IPS-18a (cell line): ENCODE measurements at regions not wholly inside any gene's neighbourhood (a gene's known extent, or its start where the extent isn't known, plus 50 kb on each side); places are given as distances from the start of the nearest gene placed in this dataset.
"Not testable (repeated sequence)": the region's sequence is repeated elsewhere in the genome, so short reads cannot be mapped to it uniquely, and the experiment has no call there.

Experiments
- H3K27ac ChIP-seq: one replicate; pipeline ENCODE4 v1.5.1; 2013; ENCODE audit warnings: low read length
- H3K27me3 ChIP-seq: one replicate; pipeline ENCODE4 v1.6.1; 2013; ENCODE audit warnings: mild to moderate bottlenecking, low read length; ENCODE audit not compliant: control insufficient read depth, insufficient read depth
- H3K36me3 ChIP-seq: one replicate; pipeline ENCODE4 v1.6.1; 2013; ENCODE audit warnings: low read depth, low read length; ENCODE audit not compliant: control insufficient read depth
- H3K4me1 ChIP-seq: one replicate; pipeline ENCODE4 v1.6.1; 2013; ENCODE audit warnings: low read depth, low read length; ENCODE audit not compliant: control insufficient read depth
- H3K4me3 ChIP-seq: one replicate; pipeline ENCODE4 v1.5.1; 2013; ENCODE audit warnings: low read length
- H3K9ac ChIP-seq: one replicate; pipeline ENCODE4 v1.6.1; 2013; ENCODE audit warnings: mild to moderate bottlenecking, low read length, moderate library complexity
- H3K9me3 ChIP-seq: one replicate; pipeline ENCODE4 v1.6.1; 2013; ENCODE audit warnings: low read depth, low read length; ENCODE audit not compliant: control insufficient read depth

DNA sequence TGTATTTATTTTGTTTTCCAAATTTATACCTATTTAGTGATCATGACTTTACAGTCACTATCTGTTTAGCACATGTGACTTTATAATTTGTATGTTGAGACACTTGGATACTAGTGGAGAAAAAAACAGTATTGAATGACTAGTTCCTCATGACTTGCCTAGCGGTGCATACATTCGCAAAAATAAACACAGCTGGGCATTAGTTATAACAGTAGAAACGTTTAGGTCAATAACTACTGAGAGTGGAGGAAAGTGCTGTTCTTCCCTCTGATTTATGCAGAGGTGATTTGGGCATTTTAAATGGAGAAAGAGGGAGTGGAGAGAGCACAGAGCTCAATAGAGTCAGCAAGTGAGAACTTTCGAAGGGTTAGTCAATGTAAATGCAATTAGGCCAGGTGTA is 1679.0 kb upstream of the B3GALT2 start:
- no peaks in the 10 kb centered on the region for H3K36me3 ChIP-seq
- H3K4me1 ChIP-seq: no peaks in the 10 kb centered on the region
- H3K27ac ChIP-seq: no peak overlapping the region
- H3K9me3 ChIP-seq: no peaks in the 10 kb centered on the region
- no peak overlapping the region for H3K4me3 ChIP-seq
- H3K9ac ChIP-seq: no peak overlapping the region
- H3K27me3 ChIP-seq: no peaks in the 10 kb centered on the region

GRCh38 chr1:194862129-194862528 is 1675.7 kb upstream of the B3GALT2 start:
- H3K4me1 ChIP-seq: no peaks in the 10 kb centered on the region
- no peaks in the 10 kb centered on the region for H3K9me3 ChIP-seq
- no peak overlapping the region for H3K27ac ChIP-seq
- no peaks in the 10 kb centered on the region for H3K27me3 ChIP-seq
- no peak overlapping the region for H3K4me3 ChIP-seq
- H3K9ac ChIP-seq: no peak overlapping the region
- H3K36me3 ChIP-seq: no peaks in the 10 kb centered on the region

DNA sequence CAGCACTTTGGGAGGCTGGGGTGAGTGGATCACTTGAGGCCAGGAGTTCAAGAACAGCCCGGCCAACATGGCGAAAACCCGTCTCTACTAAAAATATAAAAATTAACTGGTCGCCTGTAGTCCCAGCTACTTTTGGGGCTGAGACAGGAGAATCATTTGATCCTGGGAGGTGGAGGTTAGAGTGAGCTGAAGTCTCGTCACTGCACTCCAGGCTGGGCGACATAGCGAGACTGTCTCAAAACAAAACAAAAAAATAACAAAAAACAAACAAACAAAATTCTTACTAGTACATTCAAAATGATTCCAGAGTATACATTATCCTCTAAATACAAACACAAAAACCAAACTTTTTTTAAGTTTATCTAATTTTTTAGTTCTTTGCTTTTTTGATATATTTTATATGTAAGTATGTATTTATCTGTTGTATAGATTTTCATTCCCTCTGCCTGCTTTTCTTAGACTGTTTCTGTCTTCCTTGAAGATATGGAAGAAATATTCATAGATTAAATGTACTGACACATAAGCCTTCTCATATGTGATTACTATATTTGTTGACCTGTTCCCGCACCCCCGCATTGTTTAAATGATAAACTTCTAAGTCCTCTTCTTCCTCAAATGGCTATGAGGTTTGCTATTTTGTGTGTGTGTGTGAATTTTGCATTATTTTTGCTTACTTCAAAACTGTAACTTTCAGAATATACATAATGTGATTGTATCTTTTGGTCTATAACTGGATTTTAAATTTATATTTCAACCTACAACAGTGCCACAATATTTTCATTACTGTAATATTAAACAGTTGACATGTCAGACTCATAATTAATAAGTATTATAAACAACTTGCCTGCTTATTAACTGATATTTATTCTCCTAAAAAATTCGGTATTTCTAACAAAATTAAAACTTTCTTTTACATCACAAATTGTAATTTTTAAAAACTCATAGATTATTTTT is 1674.1 kb upstream of the B3GALT2 start:
- no peak overlapping the region for H3K9ac ChIP-seq
- H3K27me3 ChIP-seq: no peaks in the 10 kb centered on the region
- H3K27ac ChIP-seq: no peak overlapping the region
- H3K4me1 ChIP-seq: no peaks in the 10 kb centered on the region
- H3K4me3 ChIP-seq: no peak overlapping the region
- H3K36me3 ChIP-seq: no peaks in the 10 kb centered on the region
- H3K9me3 ChIP-seq: no peaks in the 10 kb centered on the region

- not testable (repeated sequence) for H3K27me3 ChIP-seq, H3K4me3 ChIP-seq
Measured at GRCh38 chr1:194859481-194860154, 1673.2 kb upstream of the B3GALT2 start.

DNA sequence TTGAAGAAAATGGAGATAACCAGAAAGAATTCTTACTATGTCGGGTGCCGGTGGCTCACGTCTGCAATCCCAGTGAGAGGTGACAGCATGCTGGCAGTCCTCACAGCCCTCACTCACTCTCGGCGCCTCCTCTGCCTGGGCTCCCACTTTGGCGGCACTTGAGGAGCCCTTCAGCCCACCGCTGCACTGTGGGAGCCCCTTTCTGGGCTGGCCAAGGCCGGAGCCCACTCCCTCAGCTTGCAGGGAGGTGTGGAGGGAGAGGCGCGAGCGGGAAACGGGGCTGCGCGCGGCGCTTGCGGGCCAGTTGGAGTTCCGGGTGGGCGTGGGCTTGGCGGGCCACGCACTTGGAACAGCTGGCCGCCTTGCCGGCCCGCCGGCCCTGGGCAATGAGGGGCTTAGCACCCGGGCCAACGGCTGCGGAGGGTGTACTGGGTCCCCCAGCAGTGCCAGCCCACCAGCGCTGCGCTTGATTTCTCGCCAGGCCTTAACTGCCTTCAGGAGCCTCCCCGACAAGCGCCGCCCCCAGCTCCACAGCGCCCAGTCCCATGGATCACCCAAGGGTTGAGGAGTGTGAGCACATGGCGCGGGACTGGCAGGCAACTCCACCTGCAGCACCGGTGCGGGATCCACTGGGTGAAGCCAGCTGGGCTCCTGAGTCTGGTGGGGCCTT is 1672.5 kb upstream of the B3GALT2 start:
- not testable (repeated sequence) for H3K36me3 ChIP-seq, H3K9me3 ChIP-seq, H3K4me3 ChIP-seq, H3K9ac ChIP-seq, H3K4me1 ChIP-seq, H3K27ac ChIP-seq, H3K27me3 ChIP-seq

More at GRCh38 chr1:194859481-194860154, 1673.2 kb upstream of the B3GALT2 start:
- not testable (repeated sequence) for H3K27ac ChIP-seq, H3K4me1 ChIP-seq, H3K9me3 ChIP-seq, H3K9ac ChIP-seq, H3K36me3 ChIP-seq

GRCh38 chr1:194857413-194857812 is 1671.0 kb upstream of the B3GALT2 start:
- no peaks in the 10 kb centered on the region for H3K4me1 ChIP-seq
- H3K27me3 ChIP-seq: no peaks in the 10 kb centered on the region
- no peak overlapping the region for H3K27ac ChIP-seq
- no peaks in the 10 kb centered on the region for H3K36me3 ChIP-seq
- no peak overlapping the region for H3K9ac ChIP-seq
- H3K4me3 ChIP-seq: no peak overlapping the region
- no peaks in the 10 kb centered on the region for H3K9me3 ChIP-seq

DNA sequence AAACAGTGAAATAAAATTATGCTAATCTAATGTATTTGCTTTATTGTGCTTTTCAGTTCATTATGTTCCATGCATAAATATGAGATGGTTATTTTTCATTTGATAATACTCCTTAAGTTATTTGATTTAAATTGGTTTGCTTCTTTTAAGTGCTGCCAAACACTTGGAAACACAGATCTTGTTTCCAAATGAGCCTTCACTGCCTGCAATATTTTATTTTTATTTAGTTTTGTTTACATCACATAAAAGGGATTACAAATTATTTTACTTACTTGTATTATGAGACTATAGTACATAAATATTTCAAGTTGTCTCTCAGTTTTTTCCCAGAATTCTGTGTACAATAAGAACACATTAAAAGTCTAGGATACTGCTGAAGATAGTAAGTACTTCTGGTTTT is 1662.4 kb upstream of the B3GALT2 start:
- Histone ChIP-seq H3K27ac (no peak overlapping the region), H3K9me3 (no peaks in the 10 kb centered on the region), H3K4me1 (no peaks in the 10 kb centered on the region), H3K36me3 (no peaks in the 10 kb centered on the region), H3K4me3 (no peak overlapping the region), H3K27me3 (no peaks in the 10 kb centered on the region), H3K9ac (no peak overlapping the region)

GRCh38 chr1:194846488-194846887 is 1660.1 kb upstream of the B3GALT2 start:
- Histone ChIP-seq H3K27me3 (no peaks in the 10 kb centered on the region), H3K4me3 (no peak overlapping the region), H3K27ac (no peak overlapping the region), H3K9ac (no peak overlapping the region), H3K4me1 (no peaks in the 10 kb centered on the region), H3K36me3 (no peaks in the 10 kb centered on the region), H3K9me3 (no peaks in the 10 kb centered on the region)

GRCh38 chr1:194843077-194843476 is 1656.7 kb upstream of the B3GALT2 start:
- H3K27ac ChIP-seq: no peak overlapping the region
- H3K27me3 ChIP-seq: no peaks in the 10 kb centered on the region
- H3K4me1 ChIP-seq: no peaks in the 10 kb centered on the region
- H3K4me3 ChIP-seq: no peak overlapping the region
- no peaks in the 10 kb centered on the region for H3K9me3 ChIP-seq
- no peak overlapping the region for H3K9ac ChIP-seq
- no peaks in the 10 kb centered on the region for H3K36me3 ChIP-seq

- no peaks in the 10 kb centered on the region for H3K36me3 ChIP-seq
- no peaks in the 10 kb centered on the region for H3K4me1 ChIP-seq
- H3K27ac ChIP-seq: no peak overlapping the region
- no peak overlapping the region for H3K9ac ChIP-seq
- no peaks in the 10 kb centered on the region for H3K9me3 ChIP-seq
- H3K27me3 ChIP-seq: no peaks in the 10 kb centered on the region
- H3K4me3 ChIP-seq: no peak overlapping the region
Measured at GRCh38 chr1:194833111-194833510, 1646.7 kb upstream of the B3GALT2 start.

- not testable (repeated sequence) for H3K4me3 ChIP-seq, H3K36me3 ChIP-seq, H3K27ac ChIP-seq, H3K4me1 ChIP-seq, H3K9me3 ChIP-seq, H3K9ac ChIP-seq, H3K27me3 ChIP-seq
Measured at GRCh38 chr1:194831595-194831994, 1645.2 kb upstream of the B3GALT2 start.
